ENCODE measurements at regions not wholly inside any gene's neighbourhood (a gene's known extent, or its start where the extent isn't known, plus 50 kb on each side); places are given as distances from the start of the nearest gene placed in this dataset.
"Not testable (repeated sequence)": the region's sequence is repeated elsewhere in the genome, so short reads cannot be mapped to it uniquely, and the experiment has no call there.

GRCh38 chr12:47488888-47489287 lies 216.9 kb downstream of the RPAP3 start:
- DNase-seq (ENCODE audit: low read depth): no peak

DNA sequence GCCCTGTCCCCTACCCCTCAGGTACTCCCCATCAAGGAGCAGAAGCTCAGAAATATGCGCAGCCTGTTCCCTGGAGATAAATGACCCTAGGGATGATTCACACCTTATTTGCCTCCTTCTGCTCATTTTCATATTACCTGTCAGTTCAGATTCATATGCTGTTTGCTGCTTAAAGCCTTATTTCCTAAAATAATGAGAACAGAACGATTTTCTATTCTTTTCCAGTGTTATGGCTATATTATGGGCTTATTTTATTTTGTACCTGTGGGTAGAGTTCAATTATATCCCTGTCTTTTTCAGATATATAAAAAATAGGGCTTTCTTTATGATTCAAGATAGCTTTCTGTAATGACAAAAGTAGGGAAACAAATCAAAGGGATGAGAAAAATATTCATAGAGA lies 224.8 kb downstream of the RPAP3 start:
- DNase-seq (ENCODE audit: low read depth): no peak

- DNase-seq (ENCODE audit: low read depth): no peak
These were observed 227.4 kb downstream of the RPAP3 start for GRCh38 chr12:47478426-47478825.

- no peak for DNase-seq (ENCODE audit: low read depth)
These were observed 232.7 kb downstream of the RPAP3 start for GRCh38 chr12:47473091-47473490.

DNA sequence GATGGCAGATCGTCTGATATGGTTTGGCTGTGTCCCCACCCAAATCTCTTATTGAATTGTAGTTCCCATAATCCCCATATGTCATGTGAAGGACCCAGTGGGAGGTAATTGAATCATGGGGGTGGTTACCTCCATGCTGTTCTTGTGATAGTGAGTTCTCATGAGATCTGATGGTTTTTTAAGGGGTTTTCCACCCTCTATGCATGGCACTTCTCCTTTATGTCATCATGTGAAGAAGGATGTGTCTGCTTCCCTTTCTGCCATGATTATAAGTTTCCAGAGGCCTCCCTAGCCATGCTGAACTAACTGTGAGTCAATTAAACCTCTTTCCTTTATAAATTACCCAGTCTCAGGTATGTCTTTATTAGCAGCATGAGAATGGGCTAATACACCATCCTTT lies 235.5 kb downstream of the RPAP3 start:
- DNase-seq (ENCODE audit: low read depth): not testable (repeated sequence)

- not testable (repeated sequence) for DNase-seq (ENCODE audit: low read depth)
These were observed 241.9 kb downstream of the RPAP3 start for GRCh38 chr12:47463918-47464317.

- DNase-seq (ENCODE audit: low read depth): no peak
These were observed 247.6 kb downstream of the RPAP3 start for GRCh38 chr12:47458279-47458678.

DNA sequence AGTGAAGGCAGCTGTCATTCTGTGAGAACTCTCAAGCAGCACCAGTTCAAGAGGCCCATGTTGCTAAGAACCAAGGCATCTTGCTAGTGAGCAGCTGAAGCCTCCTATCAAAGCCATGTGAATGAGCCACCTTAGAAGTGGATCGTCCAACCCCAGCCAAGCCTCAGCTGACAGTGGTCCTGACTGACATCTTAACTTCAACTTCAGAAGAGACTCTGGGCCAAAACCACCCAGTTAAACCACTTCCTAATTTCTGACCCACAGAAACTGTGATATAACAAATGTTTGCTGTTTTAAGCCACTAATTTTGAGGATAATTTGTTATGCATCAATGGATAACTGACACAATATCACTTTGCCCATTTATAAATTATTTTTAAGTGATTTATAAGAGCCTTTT lies 256.0 kb downstream of the RPAP3 start:
- no peak for DNase-seq (ENCODE audit: low read depth)

GRCh38 chr12:47442310-47442709 lies 263.5 kb downstream of the RPAP3 start:
- no peak for DNase-seq (ENCODE audit: low read depth)

- DNase-seq (ENCODE audit: low read depth): no peak
These were observed 264.3 kb downstream of the RPAP3 start for GRCh38 chr12:47441490-47441889.

DNA sequence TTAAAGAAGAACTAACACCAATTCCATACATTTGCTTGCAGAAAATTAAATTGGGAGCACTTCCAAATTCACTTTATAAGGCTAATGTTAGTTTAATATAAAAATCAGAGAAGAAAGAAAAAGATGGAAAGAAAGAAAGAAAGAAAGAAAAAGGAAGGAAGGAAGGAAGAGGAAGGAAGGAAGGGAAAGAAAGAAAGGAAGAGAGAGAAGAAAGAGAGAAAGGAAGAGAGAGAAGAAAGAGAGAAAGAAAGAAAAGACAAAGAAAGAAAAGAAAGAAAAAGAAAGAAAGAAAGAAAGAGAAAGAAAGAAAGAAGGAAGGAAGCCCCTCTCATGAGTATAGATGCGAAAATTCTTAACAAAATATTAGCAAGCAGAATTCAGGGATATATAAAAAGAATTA lies 267.7 kb downstream of the RPAP3 start:
- no peak for DNase-seq (ENCODE audit: low read depth)

DNA sequence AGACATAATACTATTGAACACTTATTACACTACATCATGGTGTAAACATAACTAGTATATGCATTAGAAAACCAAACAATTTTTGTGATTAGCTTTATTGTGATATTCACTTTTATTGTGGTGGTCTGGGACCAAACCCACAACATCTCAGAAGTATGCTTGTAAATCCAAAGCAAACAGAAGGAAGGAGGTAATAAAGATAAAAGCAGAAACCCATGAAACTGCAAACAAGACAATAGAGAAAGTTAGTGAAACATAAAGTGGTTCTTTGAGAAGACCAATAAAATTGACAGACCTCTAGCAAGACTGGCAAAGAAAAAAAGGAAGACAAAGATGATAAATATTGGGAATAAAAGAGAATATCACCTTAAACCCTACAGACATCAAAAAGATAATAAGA lies 268.3 kb downstream of the RPAP3 start:
- DNase-seq (ENCODE audit: low read depth): no peak

GRCh38 chr12:47433876-47434275 lies 272.0 kb downstream of the RPAP3 start:
- no peak for DNase-seq (ENCODE audit: low read depth)

- peak; percentile 13 for DNase-seq (ENCODE audit: low read depth)
These were observed 279.0 kb downstream of the RPAP3 start for GRCh38 chr12:47426678-47427309.

- no peak for DNase-seq (ENCODE audit: low read depth)
These were observed 283.2 kb downstream of the RPAP3 start for GRCh38 chr12:47422611-47423010.

DNA sequence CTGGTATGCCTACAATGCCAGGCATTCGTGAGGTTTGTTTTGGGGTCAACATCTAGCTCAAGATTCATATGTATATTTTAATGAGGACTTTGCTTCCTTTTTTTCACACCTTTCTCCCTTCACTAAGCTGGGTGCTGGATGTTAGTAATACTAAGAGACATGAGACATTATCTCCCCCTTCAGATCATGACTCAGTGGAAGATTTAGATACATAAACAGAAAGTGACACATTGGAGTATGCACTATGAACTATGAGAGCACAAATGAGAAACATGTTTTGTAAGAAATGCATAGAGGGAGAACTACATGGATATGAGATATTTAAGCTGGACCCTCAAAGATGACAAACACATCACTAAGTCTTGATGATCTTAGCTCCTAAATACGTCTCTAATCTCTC lies 286.3 kb downstream of the RPAP3 start:
- no peak for DNase-seq (ENCODE audit: low read depth)

GRCh38 chr12:47417955-47418354 lies 287.9 kb downstream of the RPAP3 start:
- no peak for DNase-seq (ENCODE audit: low read depth)

GRCh38 chr12:47417121-47417520 lies 288.7 kb downstream of the RPAP3 start:
- DNase-seq (ENCODE audit: low read depth): no peak

GRCh38 chr12:47415054-47415453 lies 290.8 kb downstream of the RPAP3 start:
- no peak for DNase-seq (ENCODE audit: low read depth)

DNA sequence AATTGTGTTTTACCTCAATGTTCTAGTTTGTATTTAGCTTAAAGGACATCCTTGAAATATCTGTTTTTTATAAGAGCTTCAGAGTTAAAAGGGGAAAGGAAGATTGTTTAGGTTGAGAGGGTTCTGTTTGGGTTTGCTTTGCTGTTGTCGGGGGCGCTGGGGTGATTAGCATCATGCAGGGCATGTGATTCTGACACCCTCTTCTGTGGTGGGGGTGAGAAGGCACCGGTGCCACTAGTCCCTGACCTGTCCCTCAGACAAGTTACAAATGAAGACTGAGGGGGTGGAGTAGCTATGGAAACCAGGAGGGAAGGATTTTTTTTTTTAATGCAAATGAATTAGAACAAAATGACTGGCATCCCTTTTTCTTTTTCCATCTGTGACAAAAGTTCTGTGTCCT lies 291.3 kb downstream of the RPAP3 start:
- no peak for DNase-seq (ENCODE audit: low read depth)

GRCh38 chr12:47413806-47414205 lies 292.0 kb downstream of the RPAP3 start:
- DNase-seq (ENCODE audit: low read depth): no peak

DNA sequence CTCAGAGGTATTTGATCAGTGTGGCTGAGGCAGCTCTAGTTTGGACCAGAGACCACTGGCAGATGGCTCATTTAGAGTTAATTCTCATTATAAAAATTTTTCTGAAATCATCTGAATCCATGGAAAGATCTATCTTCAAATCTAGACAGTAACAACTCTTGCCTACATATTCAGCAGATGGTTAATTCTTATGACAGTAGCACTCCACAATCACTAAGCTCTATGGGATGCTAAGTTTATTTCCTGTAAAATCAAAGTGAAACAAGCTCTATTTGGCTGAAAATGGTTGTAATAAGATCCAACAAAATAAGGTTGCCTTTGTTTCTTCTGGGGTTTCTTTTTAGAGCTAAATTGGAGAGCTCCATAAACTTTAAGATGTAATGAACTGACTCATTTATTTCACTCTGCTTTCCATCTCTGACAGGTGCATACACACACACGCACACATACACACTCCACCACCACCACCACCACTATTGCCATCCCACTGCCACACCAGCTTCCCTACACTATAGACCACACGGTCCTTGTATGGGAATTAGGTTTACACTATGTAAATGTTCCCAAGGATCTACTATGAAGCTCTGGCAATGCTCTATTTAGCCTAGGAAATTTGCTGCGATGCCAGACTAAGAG lies 293.1 kb downstream of the RPAP3 start:
- DNase-seq (ENCODE audit: low read depth): no peak

DNA sequence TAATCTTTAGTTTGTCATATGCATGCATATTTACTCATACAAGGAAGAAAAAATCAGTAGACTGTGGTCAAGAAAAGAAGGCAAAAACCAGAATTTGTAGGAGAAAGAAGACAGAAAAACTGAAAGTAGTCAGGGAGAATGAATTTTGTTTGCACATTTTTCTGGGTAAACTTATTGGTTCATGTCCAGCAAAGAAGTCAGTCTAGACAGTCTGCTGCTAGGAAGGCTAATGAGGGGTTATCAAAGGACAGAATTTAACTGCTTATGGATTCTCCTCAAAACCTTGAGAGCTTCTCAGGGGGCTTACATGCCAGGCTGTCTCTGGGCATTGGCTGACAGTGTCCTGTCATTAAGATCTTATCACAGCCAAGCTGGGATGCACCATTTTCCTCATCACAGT lies 293.9 kb downstream of the RPAP3 start:
- no peak for DNase-seq (ENCODE audit: low read depth)

DNA sequence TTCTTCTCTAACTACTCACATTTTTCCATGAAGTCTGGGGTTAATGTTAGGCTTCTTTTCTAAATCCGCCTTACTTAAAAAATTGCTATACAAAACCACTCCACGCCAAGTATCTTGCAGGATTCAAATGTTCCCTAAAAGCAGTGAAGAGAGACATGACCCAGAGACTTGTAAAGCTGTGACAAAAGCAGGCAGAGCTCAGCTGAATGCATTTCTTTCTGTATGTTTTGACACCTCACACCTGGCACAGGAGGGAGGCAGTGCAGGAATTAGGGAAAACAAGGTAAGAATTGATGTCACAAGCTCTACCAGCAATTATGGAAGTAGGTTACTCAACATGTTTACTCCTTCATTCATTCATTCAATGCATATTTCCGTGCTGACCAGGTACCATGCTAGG lies 295.0 kb downstream of the RPAP3 start:
- no peak for DNase-seq (ENCODE audit: low read depth)

All from T follicular helper cell (primary cell).